Right lobe of liver (tissue), 6 donors: ENCODE measurements at regions not wholly inside any gene's neighbourhood (a gene's known extent, or its start where the extent isn't known, plus 50 kb on each side); places are given as distances from the start of the nearest gene placed in this dataset.

ENCODE experiments used
- ATAC-seq, 4 donors: fragments of 200-7000 bp; cut with Tn5 transposase; one replicate each; pipeline ENCODE4 v1.9.1; 2020; ENCODE audit warnings: mild to moderate bottlenecking in 4 of 4, moderate library complexity in 4 of 4
- DNase-seq, 3 donors: peaks; one replicate each; pipeline ENCODE4 v3.0.0-alpha.2; 2020
- H3K27ac ChIP-seq, 3 donors: fragments of 200-600 bp; one replicate each; pipeline ENCODE4 v1.8.0; 2022
- H3K27me3 ChIP-seq, 2 donors: fragments of 200-600 bp; one replicate each; pipeline ENCODE4 v1.8.0; 2022
- H3K36me3 ChIP-seq, 4 donors: fragments of 200-600 bp; sonication (generic) in 1 of 4; one replicate each; pipeline versions ENCODE4 v1.5.1 to v1.8.0; 2017 to 2022; ENCODE audit warnings: control low read depth in 1 of 4
- H3K4me1 ChIP-seq, 4 donors: fragments of 200-600 bp; sonication (generic) in 1 of 4; one replicate each; pipeline versions ENCODE4 v1.5.1 to v1.8.0; 2017 to 2022; ENCODE audit warnings: control low read depth in 1 of 4
- H3K4me3 ChIP-seq, 3 donors: fragments of 200-600 bp; one replicate each; pipeline ENCODE4 v1.8.0; 2022
- H3K9me3 ChIP-seq, 4 donors: fragments of 200-600 bp; sonication (generic) in 1 of 4; one replicate each; pipeline versions ENCODE4 v1.5.1 to v1.8.0; 2017 to 2022; ENCODE audit warnings: control low read depth in 1 of 4
- POLR2A ChIP-seq: fragments of 450-650 bp; IDR thresholded peaks from one replicate; pipeline ENCODE4 v1.6.1; 2017; ENCODE audit warnings: antibody characterized with exemption, mild to moderate bottlenecking
- WGBS: methylation state at CpG from one replicate; pipeline ENCODE4 v1.1.6; 2018; ENCODE audit warnings: low coverage, low lambda C conversion rate; ENCODE audit not compliant: insufficient coverage; ENCODE audit errors: missing lambda C conversion rate; 5-methylcytosine and 5-hydroxymethylcytosine counted together
- intact Hi-C, 2 donors: fragments of 100-400 bp; cut with DNase I; formaldehyde crosslinking; loops; one replicate each; pipeline versions ENCODE4 v1.11.2 to v1.14.1; 2022
- TF ChIP-seq, protein P1 (sequence below), 4 donors: fragments of 200-600 bp in 3 of 4; fragments of 450-650 bp in 1 of 4; IDR thresholded peaks; one replicate each; pipeline versions ENCODE4 v1.5.1 to v1.8.0; 2016 to 2022; ENCODE audit warnings: antibody characterized with exemption in 4 of 4, mild to moderate bottlenecking in 2 of 4
- donor health status: DM: no; HTN: yes; CAD: no.
- donor health status: DM: no; HTN: no; CAD: no.
- donor health status: DM: no; HTN: no; CAD: no.
- donor health status: DM: no; HTN: yes; CAD: no.
- donor health status: DM: no; HTN: yes; CAD: no.

DNA sequence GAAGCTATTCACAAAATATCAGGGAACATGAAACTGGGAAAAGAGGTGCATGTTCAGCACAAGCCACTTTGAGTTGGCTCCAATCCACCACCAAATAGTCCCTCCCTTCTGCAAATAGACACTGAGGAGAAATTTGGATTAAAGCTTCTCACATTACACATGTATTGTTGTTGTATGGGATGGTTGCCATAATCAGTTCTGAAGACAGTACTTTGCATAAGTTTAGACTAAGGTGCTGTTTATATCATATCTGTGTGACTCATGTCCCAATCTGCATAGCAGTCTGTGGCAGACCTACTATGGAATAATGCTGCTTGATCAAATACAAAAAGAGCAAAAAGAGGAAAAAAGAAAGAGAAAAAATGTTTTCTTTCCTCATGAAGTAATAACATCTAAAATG, 376.7 kb upstream of the DDI1 start:
- intact Hi-C loops, result no loop called here
- Histone ChIP-seq H3K36me3 (no peaks in the 10 kb centered on the region), H3K27ac (no peak overlapping the region), H3K4me1 (peaks cover 0 to 11% (median 3%) of the 10 kb centered on the region in 4 donors), H3K27me3 (no peaks in the 10 kb centered on the region), H3K4me3 (no peak overlapping the region), H3K9me3 (no peaks in the 10 kb centered on the region)
- ATAC-seq (no peak), DNase-seq (no peak)
- TF ChIP-seq POLR2A, result no peak

GRCh38 chr11:103661185-103661584, 375.3 kb upstream of the DDI1 start:
- DNase-seq (no peak), ATAC-seq (peak; percentile 58 to 95 (median 92))
- Histone ChIP-seq H3K36me3 (no peaks in the 10 kb centered on the region), H3K27me3 (no peaks in the 10 kb centered on the region), H3K9me3 (no peaks in the 10 kb centered on the region), H3K27ac (no peak overlapping the region), H3K4me1 (peaks cover 0 to 11% (median 3%) of the 10 kb centered on the region in 4 donors), H3K4me3 (no peak overlapping the region)
- intact Hi-C loops, result no loop called here
- no peak for TF ChIP-seq POLR2A
- TF ChIP-seq, protein P1, sequence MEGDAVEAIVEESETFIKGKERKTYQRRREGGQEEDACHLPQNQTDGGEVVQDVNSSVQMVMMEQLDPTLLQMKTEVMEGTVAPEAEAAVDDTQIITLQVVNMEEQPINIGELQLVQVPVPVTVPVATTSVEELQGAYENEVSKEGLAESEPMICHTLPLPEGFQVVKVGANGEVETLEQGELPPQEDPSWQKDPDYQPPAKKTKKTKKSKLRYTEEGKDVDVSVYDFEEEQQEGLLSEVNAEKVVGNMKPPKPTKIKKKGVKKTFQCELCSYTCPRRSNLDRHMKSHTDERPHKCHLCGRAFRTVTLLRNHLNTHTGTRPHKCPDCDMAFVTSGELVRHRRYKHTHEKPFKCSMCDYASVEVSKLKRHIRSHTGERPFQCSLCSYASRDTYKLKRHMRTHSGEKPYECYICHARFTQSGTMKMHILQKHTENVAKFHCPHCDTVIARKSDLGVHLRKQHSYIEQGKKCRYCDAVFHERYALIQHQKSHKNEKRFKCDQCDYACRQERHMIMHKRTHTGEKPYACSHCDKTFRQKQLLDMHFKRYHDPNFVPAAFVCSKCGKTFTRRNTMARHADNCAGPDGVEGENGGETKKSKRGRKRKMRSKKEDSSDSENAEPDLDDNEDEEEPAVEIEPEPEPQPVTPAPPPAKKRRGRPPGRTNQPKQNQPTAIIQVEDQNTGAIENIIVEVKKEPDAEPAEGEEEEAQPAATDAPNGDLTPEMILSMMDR (IDR thresholded peaks at IDR 0.05), result no peak

DNA sequence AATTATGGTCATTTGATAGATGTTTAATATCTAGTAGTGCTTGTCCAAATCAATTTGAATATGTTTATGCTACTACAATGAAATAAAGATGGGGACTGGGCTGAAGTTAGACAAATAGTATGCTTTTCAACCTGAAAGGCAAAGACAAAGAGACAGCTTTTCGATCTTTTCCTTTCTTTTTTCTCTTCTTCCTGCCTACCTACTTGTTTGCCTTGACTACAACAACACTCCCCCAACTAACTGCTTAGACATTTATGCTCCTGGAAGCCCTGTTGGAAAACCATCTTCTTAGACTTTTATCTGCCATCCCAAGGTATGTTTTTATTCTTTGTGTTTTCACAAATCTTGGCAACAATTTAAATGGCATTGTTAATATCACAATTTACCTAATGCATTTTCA, 374.4 kb upstream of the DDI1 start:
- Histone ChIP-seq H3K4me3 (no peak overlapping the region), H3K27ac (no peak overlapping the region), H3K36me3 (no peaks in the 10 kb centered on the region), H3K4me1 (peaks cover 0 to 11% (median 3%) of the 10 kb centered on the region in 4 donors), H3K9me3 (no peaks in the 10 kb centered on the region), H3K27me3 (no peaks in the 10 kb centered on the region)
- TF ChIP-seq POLR2A, result no peak
- TF ChIP-seq, protein P1 (IDR thresholded peaks at IDR 0.05), result no peak
- WGBS, result 0% methylated on average over 1 of the region's 1 CpG
- intact Hi-C loops, result no loop called here
- no peak for ATAC-seq
- no peak for DNase-seq

DNA sequence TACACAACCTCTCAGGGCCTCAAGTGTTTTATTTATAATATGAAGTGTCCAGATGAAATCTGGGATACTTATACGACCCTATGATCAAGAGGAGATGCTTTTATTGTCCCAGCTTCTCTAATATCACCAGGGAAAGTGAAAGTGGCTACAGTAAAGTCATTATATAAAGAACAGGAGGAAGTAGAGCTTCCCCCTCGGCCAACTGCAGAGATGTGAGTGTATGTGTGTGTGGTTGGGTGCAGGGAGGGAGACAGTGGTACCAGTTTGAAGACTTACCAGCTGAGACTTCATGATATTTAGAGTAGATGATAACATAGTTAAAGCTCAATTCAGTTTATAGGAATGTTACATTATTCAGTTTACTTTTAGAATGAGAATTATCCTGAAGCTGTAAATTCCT, 373.6 kb upstream of the DDI1 start:
- Histone ChIP-seq H3K9me3 (no peaks in the 10 kb centered on the region), H3K4me1 (peaks cover 0 to 11% (median 3%) of the 10 kb centered on the region in 4 donors), H3K27me3 (no peaks in the 10 kb centered on the region), H3K36me3 (no peaks in the 10 kb centered on the region), H3K27ac (no peak overlapping the region), H3K4me3 (no peak overlapping the region)
- no peak for DNase-seq
- 13% methylated on average over 2 of the region's 2 CpGs for WGBS
- peak in 3 of 4 donors; percentile 38 to 56 (median 39) for ATAC-seq
- TF ChIP-seq POLR2A, result no peak
- TF ChIP-seq, protein P1 (IDR thresholded peaks at IDR 0.05), result no peak
- intact Hi-C loops, result no loop called here

DNA sequence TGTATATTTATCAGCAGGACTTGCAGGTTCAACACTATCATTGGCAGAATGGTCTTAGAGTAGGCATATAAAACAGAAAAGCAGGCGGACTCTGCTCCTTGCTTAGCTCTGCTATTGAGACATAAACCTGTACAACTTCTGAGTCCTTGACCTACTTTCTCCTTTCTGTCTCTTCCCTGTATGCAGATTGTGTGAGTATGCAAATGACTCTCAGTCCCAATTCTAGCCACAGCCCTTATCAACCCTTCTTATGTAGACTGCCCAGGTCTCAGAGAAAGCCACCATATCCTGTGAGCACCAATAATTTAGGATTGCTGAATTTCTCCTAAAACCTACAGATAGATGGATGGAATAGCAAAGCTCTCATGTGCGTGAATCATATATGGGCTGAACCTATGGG, 367.6 kb upstream of the DDI1 start:
- Histone ChIP-seq H3K36me3 (no peaks in the 10 kb centered on the region), H3K4me1 (no peaks in the 10 kb centered on the region), H3K9me3 (no peaks in the 10 kb centered on the region), H3K27me3 (no peaks in the 10 kb centered on the region), H3K27ac (no peak overlapping the region), H3K4me3 (no peak overlapping the region)
- TF ChIP-seq POLR2A, result no peak
- TF ChIP-seq, protein P1 (IDR thresholded peaks at IDR 0.05), result no peak
- 68% methylated on average over 2 of the region's 2 CpGs for WGBS
- intact Hi-C loops, result no loop called here
- ATAC-seq (no peak), DNase-seq (no peak)
